GM12874 (cell line): ENCODE measurements at regions not wholly inside any gene's neighbourhood (a gene's known extent, or its start where the extent isn't known, plus 50 kb on each side); places are given as distances from the start of the nearest gene placed in this dataset.

Experiments used
- TF ChIP-seq, protein P1 (sequence below): IDR thresholded peaks from 2 replicates; pipeline ENCODE4 v1.5.1; 2011; ENCODE audit warnings: low read depth, mild to moderate bottlenecking, control low read depth, low read length, moderate library complexity; ENCODE audit not compliant: insufficient read depth

DNA sequence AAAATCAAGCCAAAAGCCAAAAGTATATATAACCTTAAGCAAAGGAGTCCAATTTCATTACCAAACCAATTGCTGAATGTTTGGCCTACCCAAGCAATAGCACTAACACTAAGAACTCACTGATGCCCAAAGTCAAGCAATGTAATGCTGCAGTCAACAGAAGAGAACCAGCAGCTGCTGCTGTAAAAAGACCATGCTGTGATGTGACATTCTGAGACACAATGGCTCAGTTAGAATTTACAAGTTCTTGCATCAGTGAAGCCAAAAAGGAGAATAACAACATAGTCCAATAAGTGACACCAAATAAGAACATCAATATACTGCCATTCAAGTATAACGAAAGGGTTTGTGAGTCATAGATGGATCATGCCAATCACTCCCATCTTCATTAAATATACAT, 514.0 kb upstream of the DIAPH2 start:
- TF ChIP-seq, protein P1, sequence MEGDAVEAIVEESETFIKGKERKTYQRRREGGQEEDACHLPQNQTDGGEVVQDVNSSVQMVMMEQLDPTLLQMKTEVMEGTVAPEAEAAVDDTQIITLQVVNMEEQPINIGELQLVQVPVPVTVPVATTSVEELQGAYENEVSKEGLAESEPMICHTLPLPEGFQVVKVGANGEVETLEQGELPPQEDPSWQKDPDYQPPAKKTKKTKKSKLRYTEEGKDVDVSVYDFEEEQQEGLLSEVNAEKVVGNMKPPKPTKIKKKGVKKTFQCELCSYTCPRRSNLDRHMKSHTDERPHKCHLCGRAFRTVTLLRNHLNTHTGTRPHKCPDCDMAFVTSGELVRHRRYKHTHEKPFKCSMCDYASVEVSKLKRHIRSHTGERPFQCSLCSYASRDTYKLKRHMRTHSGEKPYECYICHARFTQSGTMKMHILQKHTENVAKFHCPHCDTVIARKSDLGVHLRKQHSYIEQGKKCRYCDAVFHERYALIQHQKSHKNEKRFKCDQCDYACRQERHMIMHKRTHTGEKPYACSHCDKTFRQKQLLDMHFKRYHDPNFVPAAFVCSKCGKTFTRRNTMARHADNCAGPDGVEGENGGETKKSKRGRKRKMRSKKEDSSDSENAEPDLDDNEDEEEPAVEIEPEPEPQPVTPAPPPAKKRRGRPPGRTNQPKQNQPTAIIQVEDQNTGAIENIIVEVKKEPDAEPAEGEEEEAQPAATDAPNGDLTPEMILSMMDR, result no peak

DNA sequence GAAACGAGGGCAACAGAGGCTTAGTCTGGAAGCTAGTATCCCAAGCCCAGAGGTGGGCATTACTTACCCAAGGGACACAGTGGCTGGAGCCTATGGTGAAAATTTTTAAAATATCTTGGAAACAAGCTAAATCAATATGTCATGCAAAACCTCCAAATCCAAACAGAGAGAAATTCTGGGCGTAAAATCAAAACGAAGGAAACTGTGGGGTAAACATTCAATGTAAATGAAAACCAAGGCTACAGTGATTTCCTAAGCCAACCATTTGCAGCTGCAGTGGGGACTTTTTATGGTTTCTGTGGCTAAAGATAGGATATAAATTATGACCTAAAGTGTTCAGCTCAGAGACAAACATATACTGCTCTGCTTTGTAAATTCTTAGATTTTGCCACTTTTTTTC, 507.7 kb upstream of the DIAPH2 start:
- TF ChIP-seq, protein P1, result no peak

DNA sequence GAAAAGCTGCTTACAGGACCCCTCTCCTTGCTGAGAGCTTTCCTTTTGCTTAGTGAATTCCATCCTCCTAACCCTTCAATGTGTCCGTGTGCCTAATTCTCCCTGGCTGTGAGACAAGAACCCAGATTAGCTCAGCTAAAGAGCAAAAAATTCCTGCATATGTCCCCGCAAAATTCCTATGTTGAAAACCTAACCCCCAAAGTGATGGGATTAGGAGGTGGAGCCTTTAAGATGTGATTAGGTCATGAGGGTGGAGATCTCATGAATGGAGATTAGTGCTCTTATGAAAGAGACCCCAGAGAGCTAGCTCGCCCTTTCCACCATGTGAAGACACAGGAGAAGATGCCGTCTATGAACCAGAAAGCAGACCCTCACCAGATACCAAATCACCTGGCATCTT, 503.0 kb upstream of the DIAPH2 start:
- TF ChIP-seq, protein P1, result no peak

DNA sequence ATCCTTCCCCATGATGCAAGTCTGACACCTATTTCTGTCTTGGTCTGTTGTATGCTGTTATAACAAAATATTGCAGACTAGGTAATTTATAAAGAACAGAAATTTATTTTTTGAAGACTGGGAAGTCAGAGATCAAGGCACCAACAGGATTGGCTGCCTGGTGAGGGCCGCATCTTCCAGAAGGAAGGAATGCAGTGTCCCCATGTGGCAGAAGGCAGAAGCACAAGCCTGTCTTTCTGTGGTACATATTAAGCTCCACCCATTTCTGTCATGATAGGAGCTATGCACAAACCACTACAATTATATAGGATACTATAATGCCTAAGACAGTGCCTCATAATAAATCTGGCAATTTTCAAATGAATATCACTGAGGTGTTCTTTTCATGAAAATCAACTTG, 502.3 kb upstream of the DIAPH2 start:
- TF ChIP-seq, protein P1, result peak; percentile 21; the same call in 1 of the 2 replicates

DNA sequence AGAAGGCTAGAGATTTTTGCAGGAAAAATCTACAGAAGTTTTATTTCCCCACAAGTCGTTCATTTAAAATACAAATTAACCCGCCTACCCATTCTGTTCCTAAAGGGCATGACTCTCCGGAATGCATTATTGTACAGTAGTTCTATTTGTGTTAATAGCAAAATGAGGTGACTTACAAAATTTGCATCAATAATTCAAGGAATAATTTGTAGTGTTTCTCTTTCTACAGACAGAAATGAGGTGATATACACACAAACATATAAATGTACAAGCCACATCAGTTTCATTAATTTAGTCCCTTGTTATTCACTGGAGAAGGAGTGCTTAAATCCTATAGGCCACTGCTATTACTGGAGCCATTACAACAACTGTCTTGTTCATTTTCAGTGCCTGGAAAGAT, 501.3 kb upstream of the DIAPH2 start:
- TF ChIP-seq, protein P1, result no peak

DNA sequence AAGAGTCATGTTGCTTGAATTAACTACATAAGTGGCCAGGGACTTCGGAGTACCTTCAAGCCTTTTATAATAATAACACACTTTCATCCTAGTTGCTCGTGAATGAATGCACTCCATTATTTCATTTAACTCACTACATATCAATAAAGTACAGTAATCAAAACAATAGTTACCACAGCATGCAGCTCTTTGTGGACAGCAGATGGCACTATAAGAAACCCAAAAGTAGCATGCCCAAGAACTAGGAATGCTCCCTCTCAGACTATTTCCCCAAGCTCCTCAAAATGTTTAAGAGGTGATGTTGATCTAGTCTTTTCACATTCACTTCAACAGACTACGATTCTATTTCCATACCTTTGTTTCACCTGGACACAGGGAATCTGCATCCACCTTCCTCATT, 500.8 kb upstream of the DIAPH2 start:
- TF ChIP-seq, protein P1, result no peak

DNA sequence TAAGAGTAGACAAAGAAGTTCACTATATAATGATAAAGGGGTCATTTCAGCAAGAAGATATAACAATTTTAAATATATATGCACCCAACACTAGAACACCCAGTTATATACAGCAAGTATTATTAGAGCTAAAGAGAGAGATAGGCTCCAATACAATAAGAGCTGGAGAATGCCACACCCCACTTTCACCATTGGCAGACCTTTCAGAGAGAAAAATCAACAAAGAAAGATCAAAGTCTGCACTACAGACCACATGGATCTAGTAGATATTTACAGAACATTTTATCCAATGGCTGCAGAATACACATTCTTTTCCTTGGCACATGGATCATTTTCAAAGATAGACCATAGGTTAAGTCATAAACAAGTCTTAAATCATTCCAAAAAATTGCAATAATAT, 479.7 kb upstream of the DIAPH2 start:
- TF ChIP-seq, protein P1, result no peak

DNA sequence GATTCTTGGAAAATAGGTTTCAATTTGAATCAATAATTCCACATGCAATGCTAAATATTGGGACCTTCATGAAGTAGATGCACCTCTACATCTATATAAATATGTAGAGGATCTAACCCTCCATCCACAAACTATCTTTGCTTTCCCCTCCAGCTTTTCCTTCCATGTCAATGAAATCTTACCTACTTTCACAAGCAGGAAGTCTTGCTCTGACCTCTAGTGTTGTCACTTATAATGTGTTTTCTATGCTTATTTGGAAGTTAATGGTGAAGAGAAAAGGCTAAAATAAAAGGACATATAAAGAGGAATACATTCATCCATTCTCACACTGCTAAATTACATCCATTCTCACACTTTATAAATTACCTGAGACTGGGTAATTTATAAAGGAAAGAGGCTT, 472.7 kb upstream of the DIAPH2 start:
- TF ChIP-seq, protein P1, result no peak
